GM19452 (cell line): ENCODE measurements at regions not wholly inside any gene's neighbourhood (a gene's known extent, or its start where the extent isn't known, plus 50 kb on each side); places are given as distances from the start of the nearest gene placed in this dataset.
A peak's percentile ranks its signal among the peaks of the same experiment; 100 is the strongest.

ENCODE experiments used
- ATAC-seq: cut with Tn5 transposase; IDR thresholded peaks from one replicate; pipeline ENCODE4 v1.9.1; 2021; ENCODE audit not compliant: unreplicated experiment

- no peak for ATAC-seq
Observed at GRCh38 chr14:65794674-65795279, 382.2 kb downstream of the FUT8 start.

DNA sequence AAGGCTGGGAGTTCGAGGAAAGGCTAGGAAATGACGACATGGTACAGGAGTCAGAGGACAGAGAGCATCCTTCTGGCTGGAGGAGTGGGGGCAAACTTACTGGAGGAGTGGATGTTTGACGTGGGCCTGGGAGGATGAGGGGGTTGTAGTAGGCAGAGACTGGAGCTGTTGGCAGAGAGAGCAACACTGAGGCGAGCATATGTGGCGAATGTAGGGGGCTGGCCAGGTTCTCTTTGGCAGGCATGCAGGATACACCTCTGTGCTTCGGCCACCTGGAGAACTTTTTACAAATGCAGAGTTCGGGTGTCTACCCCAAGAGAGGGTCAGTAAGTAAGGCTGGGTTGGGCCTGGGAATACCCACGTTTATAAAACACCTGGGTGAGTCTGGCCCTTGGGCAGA lies 385.7 kb downstream of the FUT8 start:
- no peak for ATAC-seq

- no peak for ATAC-seq
Observed at GRCh38 chr14:65800694-65801093, 388.2 kb downstream of the FUT8 start.

DNA sequence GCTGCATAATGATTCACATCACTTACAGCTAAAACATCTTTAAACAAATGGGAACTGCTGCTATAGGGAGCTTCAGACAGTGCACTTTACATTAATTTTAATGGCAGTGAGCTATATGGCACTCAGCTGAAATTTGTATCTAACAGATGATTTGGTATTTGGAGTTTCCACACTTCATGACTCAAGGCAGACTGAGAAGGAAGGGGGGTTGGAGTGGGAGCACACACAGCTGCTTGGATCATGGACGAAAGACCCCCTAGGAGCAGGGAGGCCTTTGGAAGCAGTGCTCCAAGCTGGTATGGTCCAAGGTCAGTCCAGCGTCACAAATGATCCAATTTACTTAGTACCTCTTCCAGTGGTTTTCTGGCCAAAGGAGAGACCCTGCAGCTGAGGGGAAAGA lies 389.7 kb downstream of the FUT8 start:
- no peak for ATAC-seq

GRCh38 chr14:65803885-65804284 lies 391.4 kb downstream of the FUT8 start:
- no peak for ATAC-seq

- no peak for ATAC-seq
Observed at GRCh38 chr14:65804439-65805112, 392.0 kb downstream of the FUT8 start.

- ATAC-seq, result no peak
Observed at GRCh38 chr14:65805113-65805473, 392.6 kb downstream of the FUT8 start.

DNA sequence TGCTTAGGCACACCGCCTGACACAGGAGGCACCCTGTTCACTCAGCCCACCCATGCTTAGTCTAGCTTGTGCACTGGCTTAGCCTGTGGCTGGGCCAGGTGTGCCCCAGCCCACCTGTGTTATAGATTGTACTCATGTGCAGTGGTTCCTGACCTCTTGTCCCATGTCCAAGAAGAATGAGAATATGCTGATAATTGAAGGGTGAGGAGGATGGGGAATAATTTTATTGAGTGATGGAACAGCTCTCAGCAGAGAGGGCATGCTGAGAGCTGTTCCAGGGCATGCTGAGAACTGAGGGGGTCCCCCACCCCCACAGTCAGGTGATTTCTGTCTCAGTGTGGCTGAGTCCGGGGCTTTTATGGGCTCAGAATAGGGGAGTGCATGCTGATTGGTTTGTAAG lies 395.9 kb downstream of the FUT8 start:
- ATAC-seq, result no peak

GRCh38 chr14:65810322-65810721 lies 397.8 kb downstream of the FUT8 start:
- ATAC-seq, result no peak

DNA sequence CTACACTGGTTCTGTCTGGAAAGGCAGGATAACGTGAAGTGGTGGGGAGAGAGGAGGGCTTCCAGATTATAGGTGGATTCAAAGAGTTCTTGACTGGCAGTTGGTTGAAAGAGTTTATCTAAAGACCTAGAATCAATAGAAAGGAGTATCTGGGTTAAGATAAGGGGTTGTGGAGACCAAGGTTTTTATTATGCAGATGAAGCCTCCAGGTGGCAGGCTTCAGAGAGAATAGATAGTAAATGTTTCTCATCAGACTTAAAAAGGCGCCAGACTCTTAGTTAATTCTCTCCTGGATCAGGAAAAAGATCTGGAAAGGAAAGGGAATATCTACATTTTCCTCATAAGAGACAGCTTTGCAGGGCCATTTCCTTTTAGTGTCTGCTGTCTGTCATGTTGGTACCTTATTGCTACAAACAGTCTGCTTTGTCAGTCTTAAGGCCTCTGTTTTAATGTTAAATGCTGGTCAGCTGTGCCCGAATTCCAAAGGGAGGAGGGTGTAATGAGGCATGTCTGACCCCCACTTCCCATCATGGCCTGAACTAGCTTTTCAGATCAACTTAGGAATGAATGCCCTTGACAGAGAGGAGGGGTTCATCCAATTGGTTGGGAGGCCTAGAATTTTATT lies 401.3 kb downstream of the FUT8 start:
- ATAC-seq, result no peak

GRCh38 chr14:65815127-65815526 lies 402.6 kb downstream of the FUT8 start:
- no peak for ATAC-seq

DNA sequence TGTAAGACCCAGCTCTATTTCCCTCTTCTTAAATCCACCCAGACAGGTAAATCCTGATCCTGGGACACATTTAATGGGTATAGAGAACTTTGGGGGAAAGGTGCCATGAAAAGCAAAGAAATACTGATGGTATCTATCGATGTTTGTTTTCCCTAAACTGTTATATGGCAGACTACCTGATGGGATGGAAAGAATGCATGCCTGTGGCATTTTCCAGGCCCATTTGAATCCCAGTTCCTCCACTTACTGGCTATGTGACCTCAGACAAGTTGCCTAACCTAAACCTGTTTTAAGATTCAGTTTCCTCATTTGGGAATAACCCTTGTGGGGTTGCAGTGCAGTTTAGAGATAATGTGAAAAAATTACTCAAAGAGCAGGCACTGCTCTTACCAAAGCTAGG lies 404.5 kb downstream of the FUT8 start:
- no peak for ATAC-seq

GRCh38 chr14:65819569-65819968 lies 407.0 kb downstream of the FUT8 start:
- ATAC-seq, result no peak

DNA sequence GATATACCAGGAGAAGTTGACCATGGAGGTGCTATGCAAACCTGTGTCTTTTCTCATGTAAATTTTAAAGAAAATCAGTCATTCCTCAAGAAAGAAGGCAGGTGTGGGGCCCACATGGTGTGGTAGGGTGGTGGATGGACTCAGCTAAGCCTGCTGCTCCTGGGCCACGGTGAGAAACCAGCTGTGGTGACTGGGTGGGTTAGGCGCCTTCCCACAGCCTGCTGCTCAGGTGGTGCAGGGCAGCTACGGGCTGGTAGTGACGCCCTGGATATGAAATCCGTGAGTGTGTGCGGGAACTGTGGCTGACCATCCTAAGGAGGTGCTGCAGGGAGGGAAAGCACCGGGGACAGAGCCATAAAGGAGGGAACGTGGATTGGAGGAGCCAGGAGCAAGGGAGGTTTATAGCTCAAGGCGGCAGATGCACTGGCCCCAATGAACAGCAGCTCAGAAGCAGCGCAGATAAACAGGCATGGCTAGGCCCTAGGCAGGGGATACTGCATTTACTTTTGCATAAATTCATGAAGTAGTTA lies 408.8 kb downstream of the FUT8 start:
- ATAC-seq, result no peak

GRCh38 chr14:65824285-65824977 lies 411.9 kb downstream of the FUT8 start:
- ATAC-seq, result peak; percentile 66

DNA sequence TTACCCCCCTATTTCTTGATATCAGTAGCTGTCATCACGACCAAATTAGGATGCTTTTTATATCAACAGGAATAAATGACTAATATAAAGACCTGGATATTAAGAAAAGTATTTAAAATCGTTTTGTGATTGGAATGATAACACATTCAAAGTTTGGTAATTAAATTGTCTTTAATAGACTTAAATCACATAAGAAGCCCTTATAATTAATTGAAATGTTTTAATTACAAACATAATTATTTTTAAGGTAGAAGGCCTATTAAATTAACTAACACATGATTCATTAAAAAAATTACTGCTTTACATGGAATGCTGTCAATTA lies 412.4 kb downstream of the FUT8 start:
- ATAC-seq, result no peak

DNA sequence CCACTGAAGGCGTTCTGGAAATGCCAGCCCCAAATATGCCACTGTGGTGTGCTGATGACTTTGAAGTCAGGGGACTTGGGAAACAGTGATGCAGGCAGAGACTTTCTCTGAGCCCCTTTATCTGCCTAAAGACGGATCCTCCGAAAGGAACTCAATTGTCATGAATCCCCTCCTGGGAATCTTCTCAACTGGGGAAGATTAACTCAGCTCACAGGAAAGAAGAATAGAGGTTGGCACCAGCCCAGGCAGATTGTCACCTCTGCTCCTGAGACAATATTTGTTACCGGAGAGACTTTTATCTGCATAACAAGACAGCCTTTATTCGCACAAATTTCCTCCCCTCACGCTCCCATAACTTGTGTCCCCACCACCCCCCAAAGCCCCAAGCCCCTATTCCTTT lies 414.4 kb downstream of the FUT8 start:
- no peak for ATAC-seq

DNA sequence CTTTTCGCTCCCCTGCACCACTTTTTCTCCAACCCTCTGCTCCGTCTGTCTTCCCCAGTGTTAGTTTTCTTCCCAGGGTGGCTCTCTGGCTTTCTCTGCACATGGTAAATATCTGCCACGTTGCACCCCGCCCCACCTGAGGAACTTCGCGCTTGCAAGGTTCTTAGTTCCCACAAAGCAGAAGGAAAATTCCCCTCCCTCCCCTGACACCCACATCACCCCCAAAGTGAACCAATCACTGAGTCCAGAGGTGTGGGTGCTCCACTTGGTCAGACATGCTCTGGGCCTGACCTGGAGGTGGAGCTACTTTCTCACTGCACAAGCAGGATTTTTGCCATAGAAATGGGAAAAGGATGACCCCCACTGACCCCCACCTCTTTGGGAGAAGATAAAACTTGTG lies 415.0 kb downstream of the FUT8 start:
- no peak for ATAC-seq

DNA sequence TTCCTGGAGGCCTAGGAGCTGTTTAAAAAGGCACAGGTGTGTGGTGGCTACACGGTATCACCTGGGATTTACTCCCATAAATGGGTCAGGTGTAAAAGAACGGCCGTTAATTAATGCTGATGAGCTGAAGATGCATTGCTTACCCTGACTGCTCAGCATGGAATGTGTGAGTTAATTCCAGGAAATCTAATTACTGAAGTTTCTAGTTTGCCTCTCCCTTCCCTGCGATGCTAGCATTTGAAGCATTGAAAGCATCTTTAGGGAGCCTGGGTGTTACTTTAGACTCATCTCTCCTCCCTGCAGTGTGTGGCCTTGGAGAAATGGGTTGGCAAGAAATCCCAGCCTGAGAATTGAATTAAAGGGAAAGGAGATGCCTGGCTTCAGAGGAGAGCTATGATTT lies 415.9 kb downstream of the FUT8 start:
- no peak for ATAC-seq

DNA sequence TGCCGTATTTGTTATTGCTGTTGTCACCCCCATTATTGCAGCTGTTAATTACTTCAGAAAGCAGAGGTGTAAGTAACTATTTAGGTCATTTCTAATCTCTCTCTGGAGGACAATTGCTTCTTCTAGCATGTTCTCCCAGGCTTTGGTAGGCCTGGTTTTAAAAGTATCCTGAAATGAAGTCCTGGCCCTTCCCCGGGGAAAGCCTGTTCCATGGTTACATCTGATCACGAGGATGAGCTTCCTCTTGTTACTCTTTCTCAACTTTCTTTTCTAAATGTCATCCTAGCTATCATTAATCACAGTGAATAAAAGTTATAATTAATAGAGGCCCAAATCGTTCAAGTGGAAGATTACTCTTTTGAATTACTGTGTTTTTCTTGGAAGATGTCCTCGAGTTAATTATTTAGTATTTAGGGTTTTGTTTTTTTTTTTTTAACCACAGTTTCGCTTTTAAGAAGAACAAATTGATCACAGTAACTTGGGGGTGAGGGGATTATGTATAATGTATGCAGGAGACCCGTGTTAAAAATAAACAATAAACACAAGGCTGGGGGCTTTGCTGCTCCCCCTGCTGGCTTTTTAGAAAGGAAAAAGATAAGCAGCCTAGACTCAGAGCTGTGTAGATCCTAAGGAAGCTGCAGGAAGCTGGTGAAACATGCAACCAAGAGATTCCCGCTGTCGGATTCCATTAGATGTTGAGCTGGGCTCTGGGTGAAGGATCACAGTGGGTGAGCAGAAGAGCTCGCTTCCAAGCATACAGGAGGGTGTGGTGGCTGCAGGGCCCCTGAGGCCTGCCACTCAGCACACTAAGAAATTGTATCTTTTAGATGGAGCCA lies 420.1 kb downstream of the FUT8 start:
- no peak for ATAC-seq

DNA sequence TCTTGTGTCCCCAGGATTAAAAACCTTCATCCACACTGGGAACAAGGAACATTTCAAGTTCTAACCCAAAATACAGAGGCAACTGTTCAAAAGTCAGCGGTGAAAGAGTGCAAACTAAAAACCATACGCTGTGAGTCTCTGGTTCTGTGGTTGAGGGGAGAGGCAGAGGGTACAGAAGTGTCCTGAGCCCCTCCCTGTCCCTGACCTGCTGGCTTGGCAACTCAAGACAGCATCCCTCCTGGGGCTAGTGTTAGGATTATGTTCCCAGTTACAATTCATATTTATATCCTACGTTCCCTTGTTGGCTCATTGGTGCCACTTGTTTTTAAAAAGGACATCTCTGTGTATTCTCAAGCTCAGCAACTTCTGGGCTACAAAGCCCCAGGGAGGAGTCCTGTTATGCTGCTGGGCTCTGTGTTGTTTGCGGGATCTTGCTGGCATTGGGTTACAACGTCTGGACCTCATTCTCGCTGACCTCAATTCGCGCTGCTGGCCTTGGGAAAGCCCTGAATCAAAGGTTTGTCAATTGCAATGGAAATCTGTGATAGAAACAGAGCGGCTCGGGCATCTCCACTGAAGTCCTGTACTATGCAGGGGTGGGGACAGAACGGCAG lies 420.8 kb downstream of the FUT8 start:
- ATAC-seq, result no peak
